H1 (cell line): ENCODE measurements at regions not wholly inside any gene's neighbourhood (a gene's known extent, or its start where the extent isn't known, plus 50 kb on each side); places are given as distances from the start of the nearest gene placed in this dataset.

Experiments
- CTCF ChIA-PET: fragments of 300-600 bp; sonication (Branson Sonifier 250); formaldehyde crosslinking; loops from one replicate; lab custom pipeline; 2021; ENCODE audit not compliant: partially characterized antibody; lab: Charles Lee
- POLR2A ChIA-PET: fragments of 300-600 bp; sonication (Branson Sonifier 250); formaldehyde crosslinking; loops from one replicate; lab custom pipeline; 2021; ENCODE audit warnings: inconsistent platforms; ENCODE audit not compliant: partially characterized antibody; lab: Charles Lee
- DNase-seq, 2 experiments: peaks; one replicate each; pipeline versions ENCODE4 v3.0.0 to v3.0.0-alpha.2; 2010 to 2022; ENCODE audit warnings: low spot score in 2 of 2, low read depth in 1 of 2, mixed read lengths in 1 of 2
- FAIRE-seq: peaks from 2 replicates; lab custom pipeline; 2011; peaks lifted over from hg19 to GRCh38; lab: Jason Lieb, UNC
- H2AFZ ChIP-seq: 2 replicates; pipeline ENCODE4 v1.8.1; 2012; ENCODE audit warnings: low read length, inconsistent platforms
- H2AK5ac ChIP-seq: 2 replicates; pipeline ENCODE4 v1.6.1; 2013; ENCODE audit warnings: low read depth, low read length
- H2BK120ac ChIP-seq: replicated peaks from 2 replicates; pipeline ENCODE3; 2013; ENCODE audit warnings: low read depth, low read length, inconsistent platforms
- H2BK12ac ChIP-seq: 2 replicates; pipeline ENCODE4 v1.6.1; 2013; ENCODE audit warnings: low read depth, low read length
- H2BK15ac ChIP-seq: 2 replicates; pipeline ENCODE4 v1.6.1; 2013; ENCODE audit warnings: low read length
- H2BK20ac ChIP-seq: 2 replicates; pipeline ENCODE4 v1.6.1; 2013; ENCODE audit warnings: low read length
- H2BK5ac ChIP-seq: 2 replicates; pipeline ENCODE4 v1.6.1; 2013; ENCODE audit warnings: low read depth, low read length
- H3K14ac ChIP-seq: 2 replicates; pipeline ENCODE4 v1.6.1; 2013; ENCODE audit warnings: inconsistent platforms; ENCODE audit not compliant: insufficient read length
- H3K18ac ChIP-seq: 2 replicates; pipeline ENCODE4 v1.6.1; 2013; ENCODE audit warnings: low read length; ENCODE audit errors: extremely low read depth
- H3K23ac ChIP-seq: 2 replicates; pipeline ENCODE4 v1.6.1; 2013; ENCODE audit warnings: inconsistent platforms; ENCODE audit not compliant: insufficient read length
- H3K23me2 ChIP-seq: 2 replicates; pipeline ENCODE4 v1.6.1; 2013; ENCODE audit warnings: low read depth, low read length
- H3K27ac ChIP-seq: 2 replicates; pipeline ENCODE4 v1.6.1; 2011; ENCODE audit warnings: low read depth, low read length, inconsistent platforms
- H3K27me3 ChIP-seq, 4 experiments: replicated peaks in 1 of 4; 1 replicate in 1 of 4; 2 replicates in 3 of 4; pipeline versions ENCODE4 v1.6.1 to v1.8.1; 2011 to 2013; ENCODE audit warnings: low read length in 3 of 4, mild to moderate bottlenecking in 3 of 4, inconsistent platforms in 2 of 4, mixed read lengths in 2 of 4, moderate library complexity in 1 of 4; ENCODE audit not compliant: control insufficient read depth in 3 of 4, insufficient read depth in 3 of 4; ENCODE audit errors: extremely low read depth in 1 of 4
- H3K36me3 ChIP-seq, 4 experiments: 2 replicates each; pipeline versions ENCODE4 v1.6.1 to v1.8.1; 2011 to 2013; ENCODE audit warnings: mild to moderate bottlenecking in 4 of 4, low read length in 3 of 4, moderate library complexity in 2 of 4, control low read depth in 1 of 4, inconsistent platforms in 1 of 4; ENCODE audit not compliant: insufficient read depth in 4 of 4, control insufficient read depth in 2 of 4
- H3K4ac ChIP-seq: replicated peaks from 2 replicates; pipeline ENCODE3; 2013; ENCODE audit warnings: low read length, low read depth, mixed read lengths, inconsistent platforms; ENCODE audit not compliant: insufficient read length
- H3K4me1 ChIP-seq, 4 experiments: replicated peaks in 1 of 4; 1 replicate in 1 of 4; 2 replicates in 3 of 4; pipeline versions ENCODE4 v1.6.1 to v1.8.1; 2011 to 2013; ENCODE audit warnings: low read length in 3 of 4, inconsistent platforms in 2 of 4, mixed read lengths in 1 of 4; ENCODE audit not compliant: insufficient read depth in 4 of 4, control insufficient read depth in 3 of 4
- H3K4me2 ChIP-seq, 2 experiments: 2 replicates each; pipeline versions ENCODE4 v1.6.1 to v1.8.1; 2011 to 2013; ENCODE audit warnings: low read depth in 2 of 2, low read length in 2 of 2, control low read depth in 1 of 2, inconsistent platforms in 1 of 2, mild to moderate bottlenecking in 1 of 2; ENCODE audit not compliant: insufficient read depth in 1 of 2
- H3K4me3 ChIP-seq, 4 experiments: fragments of 200-600, 300-600 bp in 1 of 4; sonication (generic), shearing (Covaris generic), sonication (Bioruptor Twin) in 1 of 4; 2 replicates each; pipeline versions ENCODE4 v1.5.1 to v1.8.1; 2011 to 2016; ENCODE audit warnings: low read length in 4 of 4, low read depth in 3 of 4, control low read depth in 2 of 4, inconsistent platforms in 2 of 4, mild to moderate bottlenecking in 2 of 4, mixed read lengths in 1 of 4, moderate library complexity in 1 of 4; ENCODE audit not compliant: insufficient read depth in 2 of 4; ENCODE audit errors: extremely low read depth in 1 of 4
- H3K56ac ChIP-seq: replicated peaks from 2 replicates; pipeline ENCODE3; 2013; ENCODE audit warnings: low read depth, mild to moderate bottlenecking, mixed read lengths, low read length, inconsistent platforms; ENCODE audit not compliant: insufficient read length
- H3K79me1 ChIP-seq: 2 replicates; pipeline ENCODE4 v1.6.1; 2013; ENCODE audit warnings: low read depth, low read length, control low read depth
- H3K79me2 ChIP-seq, 2 experiments: 2 replicates each; pipeline versions ENCODE4 v1.6.1 to v1.8.1; 2012 to 2013; ENCODE audit warnings: low read length in 2 of 2, mild to moderate bottlenecking in 2 of 2, inconsistent platforms in 1 of 2; ENCODE audit not compliant: insufficient read depth in 2 of 2, control insufficient read depth in 1 of 2
- H3K9ac ChIP-seq, 4 experiments: replicated peaks in 1 of 4; 1 replicate in 1 of 4; 2 replicates in 3 of 4; pipeline versions ENCODE4 v1.6.1 to v1.8.1; 2011 to 2013; ENCODE audit warnings: low read depth in 3 of 4, low read length in 3 of 4, control low read depth in 2 of 4, mild to moderate bottlenecking in 2 of 4, moderate library complexity in 2 of 4, inconsistent platforms in 1 of 4; ENCODE audit errors: extremely low read depth in 1 of 4
- H3K9me3 ChIP-seq, 2 experiments: 2 replicates each; pipeline versions ENCODE4 v1.6.1 to v1.8.1; 2012 to 2013; ENCODE audit warnings: mild to moderate bottlenecking in 2 of 2, moderate library complexity in 2 of 2, control low read depth in 1 of 2, inconsistent platforms in 1 of 2, low read depth in 1 of 2, low read length in 1 of 2, mixed read lengths in 1 of 2; ENCODE audit not compliant: insufficient read depth in 2 of 2
- H4K20me1 ChIP-seq, 2 experiments: replicated peaks in 1 of 2; 2 replicates each; pipeline versions ENCODE3 to v1.8.1; 2011 to 2013; ENCODE audit warnings: inconsistent platforms in 2 of 2, low read length in 2 of 2, mild to moderate bottlenecking in 1 of 2; ENCODE audit not compliant: insufficient read depth in 2 of 2, control insufficient read depth in 1 of 2
- H4K5ac ChIP-seq: 2 replicates; pipeline ENCODE4 v1.6.1; 2013; ENCODE audit warnings: low read length, low read depth, mixed read lengths, inconsistent platforms; ENCODE audit not compliant: insufficient read length
- H4K8ac ChIP-seq: 2 replicates; pipeline ENCODE4 v1.8.0; 2013; ENCODE audit warnings: mild to moderate bottlenecking, moderate library complexity, low read length, inconsistent platforms; ENCODE audit not compliant: insufficient read depth; ENCODE audit errors: extremely low read depth
- H4K91ac ChIP-seq: replicated peaks from 2 replicates; pipeline ENCODE3; 2013; ENCODE audit warnings: low read length, mixed read lengths, inconsistent platforms; ENCODE audit not compliant: insufficient read length
- CBX8 ChIP-seq: fragments of 300-800, 300-1000 bp; sonication (generic); IDR thresholded peaks from 2 replicates; pipeline ENCODE4 v1.7.1; 2016; ENCODE audit warnings: low read depth, low read length, borderline replicate concordance
- CHD1 ChIP-seq: IDR thresholded peaks from 2 replicates; pipeline ENCODE4 v1.6.1; 2012; ENCODE audit warnings: low read depth, low read length, improper control_type of control experiment
- EP300 ChIP-seq, 2 experiments: IDR thresholded peaks; 1 replicate in 1 of 2; 2 replicates in 1 of 2; pipeline ENCODE4 v1.6.1; 2011 to 2012; ENCODE audit warnings: low read depth in 2 of 2, low read length in 2 of 2, mild to moderate bottlenecking in 2 of 2, borderline replicate concordance in 1 of 2, inconsistent platforms in 1 of 2, moderate library complexity in 1 of 2
- GABPA ChIP-seq: IDR thresholded peaks from 2 replicates; pipeline ENCODE4 v1.6.1; 2011; ENCODE audit warnings: mild to moderate bottlenecking, low read length, moderate library complexity, borderline replicate concordance; ENCODE audit not compliant: insufficient read depth
- GTF2F1 ChIP-seq: IDR thresholded peaks from 2 replicates; pipeline ENCODE4 v1.6.1; 2012; ENCODE audit warnings: low read depth, low read length, improper control_type of control experiment, borderline replicate concordance
- KDM4A ChIP-seq: IDR thresholded peaks from one replicate; pipeline ENCODE4 v1.7.1; 2012; ENCODE audit warnings: low read depth, mild to moderate bottlenecking, moderate library complexity, low read length, inconsistent platforms; ENCODE audit not compliant: severe bottlenecking
- MAFK ChIP-seq: IDR thresholded peaks from 2 replicates; pipeline ENCODE4 v1.6.1; 2012; ENCODE audit warnings: low read depth, mild to moderate bottlenecking, improper control_type of control experiment, low read length
- RAD21 ChIP-seq, 2 experiments: IDR thresholded peaks in 1 of 2; conservative IDR thresholded peaks in 1 of 2; 2 replicates each; pipeline ENCODE4 v1.6.1; 2011; ENCODE audit warnings: low read depth in 2 of 2, low read length in 2 of 2, improper control_type of control experiment in 1 of 2, inconsistent platforms in 1 of 2, mild to moderate bottlenecking in 1 of 2, moderate library complexity in 1 of 2
- RNF2 ChIP-seq: fragments of 200-900, 300-1000 bp; sonication (generic); IDR thresholded peaks from 2 replicates; pipeline ENCODE4 v1.7.1; 2016; ENCODE audit warnings: borderline replicate concordance, low read depth, mild to moderate bottlenecking, antibody characterized with exemption, low read length; ENCODE audit not compliant: poor library complexity, severe bottlenecking; ENCODE audit errors: missing control alignments
- SIRT6 ChIP-seq: IDR thresholded peaks from one replicate; pipeline ENCODE4 v1.7.1; 2012; ENCODE audit warnings: low read length, inconsistent platforms
- SIX5 ChIP-seq: IDR thresholded peaks from 2 replicates; pipeline ENCODE4 v1.6.1; 2011; ENCODE audit warnings: mild to moderate bottlenecking, low read depth, low read length
- SP4 ChIP-seq: IDR thresholded peaks from 2 replicates; pipeline ENCODE4 v1.6.1; 2012; ENCODE audit warnings: low read length, inconsistent platforms
- SUZ12 ChIP-seq: fragments of 200-600 bp; sonication (generic); IDR thresholded peaks from 2 replicates; pipeline ENCODE4 v1.6.1; 2012; ENCODE audit warnings: mild to moderate bottlenecking, inconsistent platforms, low read length, moderate library complexity, mixed read lengths
- TBP ChIP-seq: IDR thresholded peaks from 2 replicates; pipeline ENCODE4 v1.6.1; 2011; ENCODE audit warnings: low read depth, low read length, improper control_type of control experiment
- YY1 ChIP-seq: IDR thresholded peaks from 2 replicates; pipeline ENCODE4 v1.6.1; 2011; ENCODE audit warnings: low read depth, mild to moderate bottlenecking, low read length
- WGBS, 2 experiments: shearing (Covaris generic) in 1 of 2; methylation state at CpG; one replicate each; pipeline versions ENCODE4 v1.1.6 to v1.1.7; 2013 to 2015; ENCODE audit warnings: low lambda C conversion rate in 2 of 2, mixed read lengths in 2 of 2, inconsistent platforms in 1 of 2, low coverage in 1 of 2, missing lambda C conversion rate in 1 of 2; ENCODE audit not compliant: insufficient replicate concordance in 2 of 2, insufficient coverage in 1 of 2, insufficient read length in 1 of 2; ENCODE audit errors: extremely low coverage in 1 of 2, missing lambda C conversion rate in 1 of 2; 5-methylcytosine and 5-hydroxymethylcytosine counted together

GRCh38 chr1:213414346-213414745, 363.3 kb downstream of the RPS6KC1 start:
- POLR2A ChIA-PET = no interaction called here
- no peak overlapping the region for H4K91ac ChIP-seq
- TF ChIP-seq GTF2F1 = no peak
- TF ChIP-seq GABPA = no peak
- TF ChIP-seq CBX8 = no peak
- no peak for TF ChIP-seq EP300 (IDR thresholded peaks at IDR 0.05; ENCODE audit: borderline replicate concordance in 1 of 2, low read depth in 2 of 2, low read length in 2 of 2)
- no peak for TF ChIP-seq YY1
- TF ChIP-seq MAFK = no peak
- no peak for TF ChIP-seq SIRT6
- no peak for TF ChIP-seq SIX5
- TF ChIP-seq SUZ12 = no peak
- no peak for TF ChIP-seq CHD1
- no peak for TF ChIP-seq RAD21 (IDR thresholded peaks at IDR 0.05 in 1 of 2, conservative IDR thresholded peaks at IDR 0.05 in 1 of 2; ENCODE audit: low read depth in 2 of 2, low read length in 2 of 2)
- TF ChIP-seq SP4 = no peak
- TF ChIP-seq KDM4A = no peak
- TF ChIP-seq TBP = no peak
- TF ChIP-seq RNF2 = no peak

More at GRCh38 chr1:213414346-213414745, 363.3 kb downstream of the RPS6KC1 start:
- no peak overlapping the region for H2BK15ac ChIP-seq
- H2BK12ac ChIP-seq = no peak overlapping the region
- no peak overlapping the region for H3K14ac ChIP-seq
- H4K5ac ChIP-seq = no peak overlapping the region
- no peak overlapping the region for H4K8ac ChIP-seq
- no peaks in the 10 kb centered on the region for H3K9me3 ChIP-seq
- no peaks in the 10 kb centered on the region for H4K20me1 ChIP-seq
- H3K27ac ChIP-seq = no peak overlapping the region
- H3K23me2 ChIP-seq = no peaks in the 10 kb centered on the region
- H3K4me1 ChIP-seq = no peaks in the 10 kb centered on the region; a peak in 1 of 7 replicates
- no peak overlapping the region for H2AFZ ChIP-seq
- no peak overlapping the region for H3K4me2 ChIP-seq
- no peak overlapping the region for H3K18ac ChIP-seq
- H3K36me3 ChIP-seq = no peaks in the 10 kb centered on the region
- H3K79me2 ChIP-seq = no peaks in the 10 kb centered on the region
- H2BK5ac ChIP-seq = no peak overlapping the region
- FAIRE-seq (no peak), DNase-seq (no peak)
- no peak overlapping the region for H3K4ac ChIP-seq
- no peaks in the 10 kb centered on the region for H3K79me1 ChIP-seq
- CTCF ChIA-PET = interaction anchor here (0.6 kb wide), 1 partner anchor 42 kb away, joined by 4 read pairs; no protein-coding TSS in a partner anchor
- no peak overlapping the region for H2BK120ac ChIP-seq
- H3K56ac ChIP-seq = no peak overlapping the region
- no peak overlapping the region for H3K23ac ChIP-seq
- no peak overlapping the region for H2BK20ac ChIP-seq
- no peak overlapping the region for H3K9ac ChIP-seq
- no peak overlapping the region for H3K4me3 ChIP-seq
- no peaks in the 10 kb centered on the region for H3K27me3 ChIP-seq
- WGBS, 2 experiments = 100% methylated on average over 1 of the region's 1 CpG; no CpG with 5 or more reads in 1 of the 2 experiments
- H2AK5ac ChIP-seq = no peak overlapping the region
